GM12865 (cell line): ENCODE measurements at regions not wholly inside any gene's neighbourhood (a gene's known extent, or its start where the extent isn't known, plus 50 kb on each side); places are given as distances from the start of the nearest gene placed in this dataset.
"Not testable (repeated sequence)": the region's sequence is repeated elsewhere in the genome, so short reads cannot be mapped to it uniquely, and the experiment has no call there.

Source experiments
- DNase-seq: peaks from one replicate; pipeline ENCODE4 v3.0.0; 2010; ENCODE audit warnings: low read depth
- H3K4me3 ChIP-seq: 2 replicates; pipeline ENCODE4 v1.5.1; 2011; ENCODE audit warnings: mild to moderate bottlenecking, low read depth, low read length, control low read depth
- CTCF ChIP-seq: IDR thresholded peaks from 2 replicates; pipeline ENCODE4 v1.5.1; 2011; ENCODE audit warnings: low read length, control low read depth, low read depth, inconsistent platforms; ENCODE audit not compliant: insufficient read depth; ENCODE audit errors: missing control alignments

GRCh38 chr20:48024539-48024938, 239.3 kb upstream of the SULF2 start:
- no peak overlapping the region for H3K4me3 ChIP-seq
- TF ChIP-seq CTCF, result no peak
- no peak for DNase-seq

GRCh38 chr20:48020696-48021095, 235.4 kb upstream of the SULF2 start:
- H3K4me3 ChIP-seq, DNase-seq: not testable (repeated sequence)

- no peak for DNase-seq
- no peak overlapping the region for H3K4me3 ChIP-seq
- no peak for TF ChIP-seq CTCF
These were observed 234.7 kb upstream of the SULF2 start for GRCh38 chr20:48019940-48020339.

GRCh38 chr20:48019496-48019895, 234.2 kb upstream of the SULF2 start:
- TF ChIP-seq CTCF, result no peak
- DNase-seq, result no peak
- no peak overlapping the region for H3K4me3 ChIP-seq

- DNase-seq, H3K4me3 ChIP-seq: not testable (repeated sequence)
These were observed 233.6 kb upstream of the SULF2 start for GRCh38 chr20:48018851-48019250.

GRCh38 chr20:48017992-48018391, 232.7 kb upstream of the SULF2 start:
- TF ChIP-seq CTCF, result no peak
- no peak for DNase-seq
- no peak overlapping the region for H3K4me3 ChIP-seq

- TF ChIP-seq CTCF, result no peak
- no peak overlapping the region for H3K4me3 ChIP-seq
- DNase-seq, result no peak
These were observed 232.2 kb upstream of the SULF2 start for GRCh38 chr20:48017509-48017908.

GRCh38 chr20:48015943-48016723, 230.9 kb upstream of the SULF2 start:
- DNase-seq, result no peak
- H3K4me3 ChIP-seq, result no peak overlapping the region
- no peak for TF ChIP-seq CTCF
